Osteocyte (in vitro differentiated cells): ENCODE measurements at regions not wholly inside any gene's neighbourhood (a gene's known extent, or its start where the extent isn't known, plus 50 kb on each side); places are given as distances from the start of the nearest gene placed in this dataset.

Experiments
- DNase-seq: peaks from one replicate; pipeline ENCODE4 v3.0.0; 2021; ENCODE audit warnings: mixed read lengths; ENCODE audit not compliant: unreplicated experiment; ENCODE audit errors: extremely low spot score
- H3K27ac Mint-ChIP-seq: one replicate; pipeline ENCODE4 v1.8.0; 2021; ENCODE audit warnings: mild to moderate bottlenecking, mixed read lengths; ENCODE audit not compliant: unreplicated experiment
- H3K27me3 Mint-ChIP-seq: one replicate; pipeline ENCODE4 v1.8.0; 2021; ENCODE audit warnings: mixed read lengths; ENCODE audit not compliant: unreplicated experiment
- H3K36me3 Mint-ChIP-seq: one replicate; pipeline ENCODE4 v1.8.0; 2021; ENCODE audit warnings: mixed read lengths; ENCODE audit not compliant: unreplicated experiment
- H3K4me1 Mint-ChIP-seq: one replicate; pipeline ENCODE4 v1.8.0; 2021; ENCODE audit warnings: mixed read lengths; ENCODE audit not compliant: unreplicated experiment
- H3K4me3 Mint-ChIP-seq: one replicate; pipeline ENCODE4 v1.8.0; 2021; ENCODE audit warnings: mild to moderate bottlenecking, moderate library complexity, mixed read lengths; ENCODE audit not compliant: unreplicated experiment
- H3K9me3 Mint-ChIP-seq: one replicate; pipeline ENCODE4 v1.8.0; 2021; ENCODE audit warnings: mixed read lengths; ENCODE audit not compliant: unreplicated experiment
- CTCF ChIP-seq: fragments of 200-600 bp; sonication (generic); IDR thresholded peaks from 2 replicates; pipeline ENCODE4 v1.5.0; 2021; ENCODE audit warnings: antibody characterized with exemption, mild to moderate bottlenecking, moderate library complexity

DNA sequence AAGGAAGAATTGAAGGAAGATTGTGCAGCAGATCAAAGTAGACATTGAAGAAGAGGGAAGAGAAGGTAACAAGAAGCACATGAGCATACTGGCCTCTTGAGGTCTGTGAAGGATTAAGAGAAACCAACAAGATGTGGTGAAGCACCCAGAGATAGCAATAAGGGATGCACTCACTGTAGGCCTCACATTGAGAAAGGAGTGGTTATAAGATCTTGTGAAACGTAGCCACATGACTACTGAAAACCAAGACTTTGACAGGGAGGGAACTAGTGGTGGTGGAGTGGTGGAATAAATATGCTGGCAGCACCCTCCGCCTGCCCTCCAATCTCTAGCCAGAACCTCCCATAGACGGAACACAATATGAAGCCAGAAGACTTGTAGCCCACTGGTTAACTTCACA is 651.2 kb downstream of the DIPK2A start:
- no peak overlapping the region for H3K4me3 Mint-ChIP-seq
- H3K9me3 Mint-ChIP-seq: peaks cover 15% of the 10 kb centered on the region
- no peak for DNase-seq
- peaks cover 6% of the 10 kb centered on the region for H3K36me3 Mint-ChIP-seq
- no peak for TF ChIP-seq CTCF
- no peak overlapping the region for H3K27ac Mint-ChIP-seq
- no peaks in the 10 kb centered on the region for H3K27me3 Mint-ChIP-seq
- H3K4me1 Mint-ChIP-seq: no peaks in the 10 kb centered on the region

DNA sequence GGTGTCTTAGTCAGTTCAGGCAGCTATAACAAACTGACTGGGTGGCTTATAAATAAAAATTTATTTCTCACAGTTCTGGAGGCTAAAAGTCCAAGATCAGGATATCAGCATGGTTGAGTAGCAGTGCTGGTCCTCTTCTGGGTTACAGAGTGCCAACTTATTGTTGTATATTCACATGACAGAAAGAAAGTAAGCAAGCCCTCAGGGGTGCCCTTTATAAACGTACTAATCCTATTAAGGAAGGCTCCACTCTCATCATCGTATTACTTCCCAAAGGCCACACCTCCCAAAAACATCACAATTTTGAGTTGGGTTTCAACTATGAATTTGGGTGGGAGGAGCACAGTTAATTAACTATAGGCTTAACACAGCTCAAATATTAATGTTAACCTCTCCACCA is 653.0 kb downstream of the DIPK2A start:
- Mint-ChIP-seq H3K36me3 (no peaks in the 10 kb centered on the region), H3K27me3 (no peaks in the 10 kb centered on the region), H3K27ac (no peak overlapping the region), H3K4me3 (no peak overlapping the region), H3K4me1 (no peaks in the 10 kb centered on the region), H3K9me3 (peaks cover 3% of the 10 kb centered on the region)
- no peak for DNase-seq
- TF ChIP-seq CTCF: no peak

GRCh38 chr3:144626835-144627234 is 655.2 kb downstream of the DIPK2A start:
- Mint-ChIP-seq H3K4me1 (no peaks in the 10 kb centered on the region), H3K9me3 (peaks cover 3% of the 10 kb centered on the region), H3K27ac (no peak overlapping the region), H3K36me3 (no peaks in the 10 kb centered on the region), H3K4me3 (no peak overlapping the region), H3K27me3 (no peaks in the 10 kb centered on the region)
- TF ChIP-seq CTCF: no peak
- DNase-seq: no peak

DNA sequence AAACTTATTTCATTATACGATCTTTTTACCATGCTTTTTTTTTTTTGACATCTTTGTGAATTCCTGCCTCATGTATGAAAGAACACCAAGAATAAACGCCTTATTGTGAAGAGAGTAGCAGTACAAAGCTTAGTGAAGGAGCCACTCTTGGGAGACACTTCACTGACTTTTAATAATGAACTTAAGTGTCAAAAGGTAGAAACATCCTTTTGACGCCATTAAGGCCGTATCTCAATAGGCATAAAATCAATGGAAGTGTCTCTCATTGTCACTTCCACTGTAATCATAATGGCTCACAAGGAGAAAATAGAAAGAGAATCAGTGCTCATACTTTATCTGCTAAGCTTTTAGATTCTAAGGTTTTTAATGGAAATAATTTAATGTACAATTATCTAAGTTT is 657.8 kb downstream of the DIPK2A start:
- H3K4me1 Mint-ChIP-seq: no peaks in the 10 kb centered on the region
- no peak for DNase-seq
- no peak for TF ChIP-seq CTCF
- H3K27ac Mint-ChIP-seq: no peak overlapping the region
- H3K4me3 Mint-ChIP-seq: no peak overlapping the region
- H3K36me3 Mint-ChIP-seq: no peaks in the 10 kb centered on the region
- no peaks in the 10 kb centered on the region for H3K27me3 Mint-ChIP-seq
- H3K9me3 Mint-ChIP-seq: peaks cover 8% of the 10 kb centered on the region

DNA sequence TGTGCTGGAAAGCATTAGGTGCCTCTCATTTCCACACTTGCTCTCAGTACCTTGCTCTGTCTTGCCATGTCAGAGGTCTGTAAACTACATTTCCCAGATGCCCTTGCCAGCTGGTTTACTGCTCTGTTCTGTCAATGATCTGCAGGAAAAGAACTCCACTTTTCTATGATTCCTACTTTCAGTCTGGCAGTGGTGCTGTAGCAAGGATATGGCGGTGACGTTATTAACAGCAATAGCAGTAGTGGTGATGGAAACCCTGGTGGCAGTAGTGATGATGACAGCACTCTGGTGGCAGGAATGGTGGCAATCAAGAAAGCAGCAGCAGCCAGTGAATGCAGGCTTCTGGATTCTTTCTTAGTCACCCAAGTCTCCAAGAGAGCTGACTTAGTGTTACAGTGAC is 665.2 kb downstream of the DIPK2A start:
- no peak for DNase-seq
- Mint-ChIP-seq H3K9me3 (peaks cover 5% of the 10 kb centered on the region), H3K27ac (no peak overlapping the region), H3K4me3 (no peak overlapping the region), H3K27me3 (no peaks in the 10 kb centered on the region), H3K36me3 (no peaks in the 10 kb centered on the region), H3K4me1 (no peaks in the 10 kb centered on the region)
- no peak for TF ChIP-seq CTCF
